ENCODE measurements at regions not wholly inside any gene's neighbourhood (a gene's known extent, or its start where the extent isn't known, plus 50 kb on each side); places are given as distances from the start of the nearest gene placed in this dataset.

GRCh38 chr3:29057326-29057725, 223.5 kb upstream of the RBMS3 start:
- DNase-seq (ENCODE audit: low spot score): peak; percentile 52

GRCh38 chr3:29064085-29064484, 216.8 kb upstream of the RBMS3 start:
- peak; percentile 9 for DNase-seq (ENCODE audit: low spot score)

- DNase-seq (ENCODE audit: low spot score): peak; percentile 89
Observed at GRCh38 chr3:29065211-29065785, 215.6 kb upstream of the RBMS3 start.

- no peak for DNase-seq (ENCODE audit: low spot score)
Observed at GRCh38 chr3:29067007-29067406, 213.9 kb upstream of the RBMS3 start.

- no peak for DNase-seq (ENCODE audit: low spot score)
Observed at GRCh38 chr3:29070959-29071634, 209.8 kb upstream of the RBMS3 start.

- peak; percentile 10 for DNase-seq (ENCODE audit: low spot score)
Observed at GRCh38 chr3:29072611-29073010, 208.3 kb upstream of the RBMS3 start.

- DNase-seq (ENCODE audit: low spot score): no peak
Observed at GRCh38 chr3:29077356-29077755, 203.5 kb upstream of the RBMS3 start.

GRCh38 chr3:29079358-29079757, 201.5 kb upstream of the RBMS3 start:
- no peak for DNase-seq (ENCODE audit: low spot score)

GRCh38 chr3:29080967-29081366, 199.9 kb upstream of the RBMS3 start:
- DNase-seq (ENCODE audit: low spot score): no peak

GRCh38 chr3:29083081-29083480, 197.8 kb upstream of the RBMS3 start:
- no peak for DNase-seq (ENCODE audit: low spot score)

GRCh38 chr3:29083676-29084075, 197.2 kb upstream of the RBMS3 start:
- no peak for DNase-seq (ENCODE audit: low spot score)

- no peak for DNase-seq (ENCODE audit: low spot score)
Observed at GRCh38 chr3:29088579-29088978, 192.3 kb upstream of the RBMS3 start.

- DNase-seq (ENCODE audit: low spot score): no peak
Observed at GRCh38 chr3:29090912-29091597, 189.8 kb upstream of the RBMS3 start.

- no peak for DNase-seq (ENCODE audit: low spot score)
Observed at GRCh38 chr3:29091599-29092189, 189.2 kb upstream of the RBMS3 start.

GRCh38 chr3:29092348-29092747, 188.5 kb upstream of the RBMS3 start:
- DNase-seq (ENCODE audit: low spot score): no peak

- DNase-seq (ENCODE audit: low spot score): no peak
Observed at GRCh38 chr3:29099296-29099695, 181.6 kb upstream of the RBMS3 start.

GRCh38 chr3:29099775-29100174, 181.1 kb upstream of the RBMS3 start:
- no peak for DNase-seq (ENCODE audit: low spot score)

GRCh38 chr3:29100292-29100691, 180.6 kb upstream of the RBMS3 start:
- no peak for DNase-seq (ENCODE audit: low spot score)

- DNase-seq (ENCODE audit: low spot score): no peak
Observed at GRCh38 chr3:29128001-29128400, 152.9 kb upstream of the RBMS3 start.

- DNase-seq (ENCODE audit: low spot score): no peak
Observed at GRCh38 chr3:29137601-29138000, 143.3 kb upstream of the RBMS3 start.

- DNase-seq (ENCODE audit: low spot score): no peak
Observed at GRCh38 chr3:29138171-29138570, 142.7 kb upstream of the RBMS3 start.

- DNase-seq (ENCODE audit: low spot score): peak; percentile 27
Observed at GRCh38 chr3:29140666-29141065, 140.2 kb upstream of the RBMS3 start.
